Testis (tissue), 2 donors: ENCODE measurements at regions not wholly inside any gene's neighbourhood (a gene's known extent, or its start where the extent isn't known, plus 50 kb on each side); places are given as distances from the start of the nearest gene placed in this dataset.
"Not testable (repeated sequence)": the region's sequence is repeated elsewhere in the genome, so short reads cannot be mapped to it uniquely, and the experiment has no call there.

ENCODE experiments used
- DNase-seq: peaks from one replicate; pipeline ENCODE4 v3.0.0-alpha.2; 2019
- H3K27ac ChIP-seq, 2 donors: fragments of 200-600 bp; sonication (generic); one replicate each; pipeline ENCODE4 v1.5.1; 2019
- H3K27me3 ChIP-seq: fragments of 200-600 bp; sonication (generic); one replicate; pipeline ENCODE4 v1.5.1; 2019
- H3K36me3 ChIP-seq: fragments of 200-600 bp; sonication (generic); one replicate; pipeline ENCODE4 v1.5.1; 2017; ENCODE audit warnings: low read depth; ENCODE audit errors: missing control alignments
- H3K4me1 ChIP-seq: fragments of 200-600 bp; sonication (generic); one replicate; pipeline ENCODE4 v1.5.1; 2019
- H3K4me3 ChIP-seq, 2 donors: fragments of 200-600 bp; sonication (generic); one replicate each; pipeline ENCODE4 v1.5.1; 2017 to 2019
- H3K9me3 ChIP-seq: fragments of 200-600 bp; sonication (generic); one replicate; pipeline ENCODE4 v1.5.1; 2017
- CTCF ChIP-seq, 3 experiments: fragments of 450-650 bp in 2 of 3; fragments of 200-600 bp in 1 of 3; sonication (generic) in 1 of 3; IDR thresholded peaks; one replicate each; pipeline ENCODE4 v1.5.1; 2016 to 2019; ENCODE audit warnings: antibody characterized with exemption in 3 of 3, mild to moderate bottlenecking in 2 of 3, moderate library complexity in 1 of 3
- POLR2A ChIP-seq: fragments of 450-650 bp; IDR thresholded peaks from one replicate; pipeline ENCODE4 v1.6.1; 2017; ENCODE audit warnings: antibody characterized with exemption, mild to moderate bottlenecking, moderate library complexity
- WGBS, 2 donors: methylation state at CpG; one replicate each; pipeline ENCODE4 v1.1.5; 2018; 5-methylcytosine and 5-hydroxymethylcytosine counted together
- intact Hi-C: fragments of 100-400 bp; cut with DNase I; formaldehyde crosslinking; loops from one replicate; pipeline ENCODE4 v1.15.1; 2023; ENCODE audit warnings: low total_unique reads

- Histone ChIP-seq H3K4me1 (no peaks in the 10 kb centered on the region), H3K36me3 (no peaks in the 10 kb centered on the region), H3K9me3 (no peaks in the 10 kb centered on the region), H3K27me3 (no peaks in the 10 kb centered on the region), H3K27ac (no peak overlapping the region), H3K4me3 (no peak overlapping the region)
- intact Hi-C loops: no loop called here
- DNase-seq: no peak
- 45 to 52% methylated on average over 11 to 17 of the region's 17 CpGs for WGBS, 2 donors
- TF ChIP-seq CTCF (IDR thresholded peaks at IDR 0.05): no peak
- no peak for TF ChIP-seq POLR2A
Observed at GRCh38 chrX:734362-734761, 103.8 kb downstream of the SHOX start.

GRCh38 chrX:733961-734360 is 103.4 kb downstream of the SHOX start:
- TF ChIP-seq CTCF (IDR thresholded peaks at IDR 0.05) (no peak), POLR2A (no peak)
- Histone ChIP-seq H3K9me3 (no peaks in the 10 kb centered on the region), H3K4me3 (no peak overlapping the region), H3K27ac (no peak overlapping the region), H3K27me3 (no peaks in the 10 kb centered on the region), H3K4me1 (no peaks in the 10 kb centered on the region), H3K36me3 (no peaks in the 10 kb centered on the region)
- no peak for DNase-seq
- 74 to 77% methylated on average over 9 of the region's 9 CpGs for WGBS, 2 donors
- intact Hi-C loops: no loop called here

GRCh38 chrX:729583-730409 is 99.2 kb downstream of the SHOX start:
- DNase-seq: no peak
- H3K27ac ChIP-seq: no peak overlapping the region
- H3K27me3 ChIP-seq: no peaks in the 10 kb centered on the region
- intact Hi-C loops: no loop called here
- H3K9me3 ChIP-seq: no peaks in the 10 kb centered on the region
- H3K4me1 ChIP-seq: no peaks in the 10 kb centered on the region
- no peaks in the 10 kb centered on the region for H3K36me3 ChIP-seq
- H3K4me3 ChIP-seq: no peak overlapping the region
- WGBS, 2 donors: 69 to 72% methylated on average over 18 to 21 of the region's 21 CpGs
- TF ChIP-seq POLR2A (no peak), CTCF (IDR thresholded peaks at IDR 0.05) (no peak)

GRCh38 chrX:729101-729500 is 98.5 kb downstream of the SHOX start:
- H3K9me3 ChIP-seq, H3K27me3 ChIP-seq, H3K27ac ChIP-seq, H3K4me1 ChIP-seq, H3K4me3 ChIP-seq, DNase-seq, H3K36me3 ChIP-seq, intact Hi-C loops: not testable (repeated sequence)
- 75% methylated on average over 7 of the region's 14 CpGs; no CpG with 5 or more reads in 1 of the 2 donors for WGBS, 2 donors

- H3K4me3 ChIP-seq, intact Hi-C loops, H3K27me3 ChIP-seq, H3K4me1 ChIP-seq, DNase-seq, H3K9me3 ChIP-seq, H3K27ac ChIP-seq, H3K36me3 ChIP-seq: not testable (repeated sequence)
- WGBS, 2 donors: 79% methylated on average over 9 of the region's 11 CpGs; no CpG with 5 or more reads in 1 of the 2 donors
Observed at GRCh38 chrX:728639-729038, 98.0 kb downstream of the SHOX start.
